ENCODE measurements at regions not wholly inside any gene's neighbourhood (a gene's known extent, or its start where the extent isn't known, plus 50 kb on each side); places are given as distances from the start of the nearest gene placed in this dataset.

GRCh38 chr1:38331496-38332210, 285.1 kb upstream of the POU3F1 start:
- DNase-seq (ENCODE audit: low read depth), result no peak

- no peak for DNase-seq (ENCODE audit: low read depth)
These were observed 284.2 kb upstream of the POU3F1 start for GRCh38 chr1:38330799-38331198.

DNA sequence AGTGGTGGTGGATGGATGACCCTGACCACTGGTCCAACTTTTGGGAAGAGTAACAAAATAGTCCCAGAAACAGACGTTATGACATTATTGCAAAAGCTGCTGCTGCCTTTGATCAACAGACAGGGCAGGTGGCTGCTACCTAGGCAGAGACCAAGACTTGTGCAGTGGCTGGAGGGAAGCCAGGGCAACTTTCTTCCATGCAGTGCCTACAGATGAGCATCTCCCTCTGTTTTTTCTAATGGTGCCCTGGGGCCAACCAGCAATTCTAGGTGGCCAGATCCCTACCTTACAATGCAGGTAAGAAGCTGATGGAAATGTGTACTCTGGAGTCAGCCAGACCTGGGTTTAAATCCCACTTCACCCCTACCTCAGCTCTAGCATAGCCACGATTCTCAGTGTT, 283.1 kb upstream of the POU3F1 start:
- no peak for DNase-seq (ENCODE audit: low read depth)

DNA sequence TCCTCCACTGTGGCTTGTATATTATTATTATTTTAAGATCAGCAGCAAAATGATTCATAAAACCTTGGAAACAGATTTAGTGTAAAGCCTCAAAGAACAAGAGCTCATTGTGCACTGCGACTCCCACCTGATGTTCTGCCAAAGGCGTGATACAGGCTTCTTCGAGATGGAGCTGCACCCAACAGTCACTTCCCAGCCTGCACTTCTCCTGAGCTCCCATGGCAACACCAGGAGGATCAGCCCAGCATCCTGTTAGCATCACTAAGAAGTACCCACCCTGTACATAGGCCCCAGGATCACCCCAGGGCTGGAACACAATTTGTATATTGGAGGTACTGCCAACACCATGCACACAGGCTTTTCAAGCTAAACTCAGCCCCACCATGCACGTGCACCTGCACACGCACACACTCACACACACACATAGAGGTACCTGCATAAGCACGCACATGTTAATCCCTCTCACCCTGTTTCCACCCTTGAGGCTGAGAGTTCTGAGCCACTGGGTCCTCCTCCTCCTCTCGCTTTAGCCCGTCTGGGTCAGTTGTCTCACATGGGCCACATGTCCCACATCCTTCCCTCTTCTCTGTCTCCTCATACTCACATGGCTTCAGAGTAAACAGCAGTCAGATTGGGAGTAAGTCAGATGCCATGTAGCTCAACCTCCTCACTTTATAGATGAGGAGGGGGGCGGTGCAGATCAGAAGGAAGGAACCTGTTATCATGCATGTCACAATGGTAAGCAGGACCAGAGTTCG, 281.9 kb upstream of the POU3F1 start:
- DNase-seq (ENCODE audit: low read depth), result no peak

- DNase-seq (ENCODE audit: low read depth), result no peak
These were observed 281.0 kb upstream of the POU3F1 start for GRCh38 chr1:38327559-38327973.

DNA sequence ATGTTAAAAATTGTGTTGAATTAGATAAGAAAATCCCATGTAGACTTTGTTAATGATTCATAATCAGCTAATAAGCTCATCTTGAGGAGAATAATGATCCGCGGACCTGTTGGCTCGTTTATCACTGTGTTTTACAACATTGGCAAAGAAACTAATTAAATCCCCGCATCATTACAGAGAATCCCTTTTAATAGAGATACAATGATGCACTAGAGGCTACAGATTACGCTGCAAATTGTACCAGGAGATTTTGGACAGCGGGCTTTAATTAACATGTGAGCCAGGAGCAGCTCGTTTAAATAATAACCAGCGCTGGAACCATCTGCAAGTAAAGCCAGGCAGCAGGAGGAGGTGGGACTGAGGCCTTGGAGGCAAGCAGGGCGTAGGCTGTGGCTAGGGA, 280.3 kb upstream of the POU3F1 start:
- no peak for DNase-seq (ENCODE audit: low read depth)

- no peak for DNase-seq (ENCODE audit: low read depth)
These were observed 279.5 kb upstream of the POU3F1 start for GRCh38 chr1:38326135-38326534.

- DNase-seq (ENCODE audit: low read depth), result no peak
These were observed 266.2 kb upstream of the POU3F1 start for GRCh38 chr1:38312753-38313152.

GRCh38 chr1:38310079-38310478, 263.5 kb upstream of the POU3F1 start:
- DNase-seq (ENCODE audit: low read depth), result no peak

GRCh38 chr1:38308780-38309179, 262.2 kb upstream of the POU3F1 start:
- no peak for DNase-seq (ENCODE audit: low read depth)

DNA sequence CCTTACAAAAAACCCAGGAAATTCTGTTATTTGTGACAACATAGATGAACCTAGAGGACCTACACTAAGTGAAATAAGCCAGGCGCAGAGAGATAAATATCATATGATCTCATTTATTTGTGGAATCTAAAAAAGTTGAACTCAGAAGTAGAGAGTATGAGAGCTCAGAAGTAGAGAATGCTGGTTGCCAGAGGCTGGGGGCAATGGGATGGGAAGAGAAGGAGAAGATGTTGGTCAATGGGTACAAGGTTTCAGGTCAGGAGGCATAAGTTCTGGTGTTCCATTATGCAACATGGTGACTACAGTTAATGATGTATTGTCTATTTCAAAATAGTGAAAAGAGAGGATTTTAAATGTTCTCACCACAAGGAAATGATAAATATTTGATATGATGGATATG, 259.1 kb upstream of the POU3F1 start:
- no peak for DNase-seq (ENCODE audit: low read depth)

DNA sequence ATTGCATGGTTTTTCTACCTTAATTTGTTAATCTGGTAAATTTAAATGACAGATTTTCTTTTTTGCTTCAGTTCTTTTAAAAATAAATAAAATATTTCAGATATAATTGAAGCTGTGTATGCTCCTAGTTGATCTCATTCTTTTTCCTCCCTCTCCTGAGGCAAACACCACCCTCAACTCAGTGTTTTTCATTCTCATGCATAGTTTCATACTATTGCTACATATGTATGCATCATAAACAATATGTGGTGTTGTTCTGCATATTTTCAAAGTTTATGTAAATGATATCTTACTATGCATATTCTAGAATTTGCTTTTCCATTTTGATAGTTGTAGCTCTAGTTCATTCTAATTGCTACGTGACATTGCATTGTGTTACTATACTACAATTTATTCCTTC, 257.2 kb upstream of the POU3F1 start:
- no peak for DNase-seq (ENCODE audit: low read depth)

GRCh38 chr1:38301040-38301439, 254.4 kb upstream of the POU3F1 start:
- DNase-seq (ENCODE audit: low read depth), result no peak

- no peak for DNase-seq (ENCODE audit: low read depth)
These were observed 254.0 kb upstream of the POU3F1 start for GRCh38 chr1:38300616-38301015.

DNA sequence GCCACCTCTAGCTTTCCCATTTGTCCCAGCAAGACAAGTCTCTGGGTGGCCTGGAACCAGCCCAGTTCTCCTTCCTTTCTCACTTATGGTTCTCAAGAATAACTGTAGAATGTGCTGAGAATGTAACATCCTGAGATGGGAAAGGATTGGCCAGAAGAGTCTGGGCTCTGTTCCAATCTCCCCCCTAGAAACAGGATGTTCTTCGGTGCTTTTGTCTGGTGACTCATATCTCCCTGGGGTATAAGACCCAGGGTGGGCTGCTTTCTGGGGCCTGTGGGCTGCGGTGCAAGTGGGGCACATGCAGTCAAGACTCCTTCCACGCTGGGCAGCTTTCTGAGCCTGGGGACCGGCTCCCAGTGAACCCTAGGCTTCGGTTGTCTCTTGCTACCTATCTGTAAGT, 251.2 kb upstream of the POU3F1 start:
- no peak for DNase-seq (ENCODE audit: low read depth)

- no peak for DNase-seq (ENCODE audit: low read depth)
These were observed 250.7 kb upstream of the POU3F1 start for GRCh38 chr1:38297246-38297645.

DNA sequence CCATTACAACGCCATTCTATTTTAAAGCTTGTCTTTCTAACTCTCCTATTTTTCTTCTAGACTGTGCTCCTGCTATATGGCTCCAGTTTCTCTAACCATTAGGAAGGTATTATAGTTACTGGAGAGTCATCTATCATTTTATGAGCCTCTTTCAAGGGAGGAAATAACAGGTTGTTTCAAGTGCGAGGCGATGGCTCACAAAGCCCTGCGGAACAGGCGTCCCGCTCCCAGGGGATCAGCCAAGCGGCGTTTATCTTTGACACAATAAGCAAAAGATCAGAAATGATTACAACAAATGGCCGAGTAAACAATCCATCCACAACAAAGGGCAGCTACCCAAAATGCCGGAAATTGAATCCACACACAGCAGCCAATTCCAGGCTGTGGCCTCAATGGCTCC, 249.5 kb upstream of the POU3F1 start:
- DNase-seq (ENCODE audit: low read depth), result no peak

- DNase-seq (ENCODE audit: low read depth), result no peak
These were observed 247.0 kb upstream of the POU3F1 start for GRCh38 chr1:38293567-38293966.

GRCh38 chr1:38292969-38293368, 246.4 kb upstream of the POU3F1 start:
- no peak for DNase-seq (ENCODE audit: low read depth)

DNA sequence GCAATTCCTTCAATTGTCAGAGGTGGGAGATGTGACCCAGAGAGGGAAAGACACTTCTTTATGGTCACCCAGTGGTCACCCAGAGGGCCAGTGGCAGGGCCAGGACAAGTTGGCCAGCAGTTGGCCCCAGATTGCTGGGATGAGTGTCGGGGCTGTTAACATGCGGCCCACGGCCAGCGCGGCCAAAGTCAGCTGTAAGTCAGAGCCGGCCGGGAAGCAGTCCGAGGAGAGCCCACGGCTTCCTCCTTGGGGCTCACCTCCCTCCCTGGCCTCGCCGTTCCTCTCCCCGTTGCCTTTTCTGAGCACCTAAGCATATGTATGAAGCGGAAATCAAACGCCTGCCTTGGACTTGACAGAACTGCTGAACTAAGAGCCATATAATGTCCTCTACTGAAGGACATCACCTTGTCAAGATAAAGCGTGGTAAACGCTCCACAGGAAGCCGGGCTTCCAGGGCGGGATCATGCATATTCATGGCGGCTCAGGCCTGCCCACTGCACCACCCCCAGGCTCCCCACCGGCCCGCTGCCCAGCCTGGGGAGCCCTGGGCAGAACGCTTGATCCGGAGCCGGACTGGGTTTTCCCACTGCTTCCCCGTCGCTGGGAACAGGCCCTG, 245.4 kb upstream of the POU3F1 start:
- DNase-seq (ENCODE audit: low read depth), result no peak

DNA sequence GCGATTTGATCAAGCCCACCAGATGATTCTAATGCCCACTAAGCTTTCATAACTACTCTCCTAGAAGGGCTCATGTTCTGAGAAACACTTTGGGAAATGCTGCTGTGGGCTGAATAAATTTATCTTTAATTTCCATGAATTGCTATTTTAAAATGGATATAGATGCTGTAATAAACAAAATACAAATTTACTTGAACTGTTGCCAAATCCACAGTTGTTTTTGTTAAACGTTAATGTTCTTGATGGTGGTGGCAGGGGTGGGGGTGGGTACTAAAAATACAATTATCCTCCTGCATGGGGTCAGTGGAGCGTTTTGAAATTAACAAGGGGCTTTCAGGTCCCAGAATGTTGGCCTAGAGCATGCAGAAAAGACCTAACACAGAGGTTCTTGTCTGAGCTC, 244.7 kb upstream of the POU3F1 start:
- DNase-seq (ENCODE audit: low read depth), result no peak

GRCh38 chr1:38289034-38289433, 242.4 kb upstream of the POU3F1 start:
- no peak for DNase-seq (ENCODE audit: low read depth)

GRCh38 chr1:38287547-38287946, 241.0 kb upstream of the POU3F1 start:
- no peak for DNase-seq (ENCODE audit: low read depth)

All from activated T-cell treated with anti-CD3 and anti-CD28 coated beads for 48 hours (primary cell).